ENCODE measurements at regions not wholly inside any gene's neighbourhood (a gene's known extent, or its start where the extent isn't known, plus 50 kb on each side); places are given as distances from the start of the nearest gene placed in this dataset.
"Not testable (repeated sequence)": the region's sequence is repeated elsewhere in the genome, so short reads cannot be mapped to it uniquely, and the experiment has no call there.

DNA sequence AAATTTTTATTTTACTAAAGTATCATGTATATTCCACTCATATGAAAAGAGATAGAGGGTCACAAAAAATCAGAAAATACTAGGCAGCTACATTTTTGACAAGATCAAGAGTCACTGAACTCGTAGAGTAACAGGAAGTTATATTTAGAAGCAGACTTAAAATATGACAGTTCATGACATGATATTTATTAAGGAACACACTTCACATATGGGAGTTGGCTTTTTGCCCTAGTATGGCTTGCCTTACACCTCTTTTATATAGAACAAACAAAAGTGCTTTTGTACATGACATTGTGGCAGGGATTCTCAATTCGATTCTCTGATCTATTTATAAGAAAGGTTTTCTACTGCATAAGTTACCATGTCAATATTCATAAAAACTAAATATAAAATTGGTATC, 80.1 kb upstream of the GBE1 start:
- TF ChIP-seq, protein P1, sequence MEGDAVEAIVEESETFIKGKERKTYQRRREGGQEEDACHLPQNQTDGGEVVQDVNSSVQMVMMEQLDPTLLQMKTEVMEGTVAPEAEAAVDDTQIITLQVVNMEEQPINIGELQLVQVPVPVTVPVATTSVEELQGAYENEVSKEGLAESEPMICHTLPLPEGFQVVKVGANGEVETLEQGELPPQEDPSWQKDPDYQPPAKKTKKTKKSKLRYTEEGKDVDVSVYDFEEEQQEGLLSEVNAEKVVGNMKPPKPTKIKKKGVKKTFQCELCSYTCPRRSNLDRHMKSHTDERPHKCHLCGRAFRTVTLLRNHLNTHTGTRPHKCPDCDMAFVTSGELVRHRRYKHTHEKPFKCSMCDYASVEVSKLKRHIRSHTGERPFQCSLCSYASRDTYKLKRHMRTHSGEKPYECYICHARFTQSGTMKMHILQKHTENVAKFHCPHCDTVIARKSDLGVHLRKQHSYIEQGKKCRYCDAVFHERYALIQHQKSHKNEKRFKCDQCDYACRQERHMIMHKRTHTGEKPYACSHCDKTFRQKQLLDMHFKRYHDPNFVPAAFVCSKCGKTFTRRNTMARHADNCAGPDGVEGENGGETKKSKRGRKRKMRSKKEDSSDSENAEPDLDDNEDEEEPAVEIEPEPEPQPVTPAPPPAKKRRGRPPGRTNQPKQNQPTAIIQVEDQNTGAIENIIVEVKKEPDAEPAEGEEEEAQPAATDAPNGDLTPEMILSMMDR (conservative IDR thresholded peaks at IDR 0.05; ENCODE audit: control insufficient read depth, insufficient read depth, low read depth, low read length) = no peak
- H3K4me3 ChIP-seq (ENCODE audit: control insufficient read depth, low read depth, low read length) = no peak overlapping the region

DNA sequence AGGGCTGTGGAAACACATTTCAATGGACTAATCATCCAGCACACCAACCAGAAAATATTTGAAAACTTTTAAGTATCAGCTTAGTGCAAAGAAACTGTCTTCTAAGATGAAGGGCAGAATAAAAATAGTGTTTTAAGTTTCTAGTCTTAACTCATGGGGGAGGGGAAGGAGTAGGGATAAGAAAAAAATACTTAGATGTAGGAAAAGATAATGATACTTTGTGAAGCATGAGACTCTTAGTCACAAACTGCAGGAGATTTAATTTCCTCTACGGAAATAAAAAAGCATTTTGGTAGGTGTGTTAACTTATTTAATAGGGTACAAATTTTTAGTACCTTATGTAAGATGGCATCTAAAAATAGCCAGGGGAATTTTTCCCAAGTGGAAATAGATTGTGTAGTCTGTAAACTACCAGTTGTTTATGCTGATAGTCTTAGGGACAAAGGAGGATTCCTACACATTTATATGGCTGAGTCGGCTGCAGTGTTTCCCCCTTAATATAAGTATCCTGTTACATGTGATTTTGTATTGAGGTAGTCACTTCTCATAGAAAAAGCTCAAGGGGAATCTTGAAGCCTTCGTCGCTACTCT, 78.2 kb upstream of the GBE1 start:
- TF ChIP-seq, protein P1 (conservative IDR thresholded peaks at IDR 0.05; ENCODE audit: control insufficient read depth, insufficient read depth, low read depth, low read length) = no peak
- H3K4me3 ChIP-seq (ENCODE audit: control insufficient read depth, low read depth, low read length) = no peak overlapping the region

More for the DNA sequence above, 80.1 kb upstream of the GBE1 start:
- no peak for DNase-seq (ENCODE audit: low read depth)

GRCh38 chr3:81838457-81838856, 77.0 kb upstream of the GBE1 start:
- DNase-seq (ENCODE audit: low read depth) = no peak
- TF ChIP-seq, protein P1 (conservative IDR thresholded peaks at IDR 0.05; ENCODE audit: control insufficient read depth, insufficient read depth, low read depth, low read length) = no peak
- H3K4me3 ChIP-seq (ENCODE audit: control insufficient read depth, low read depth, low read length) = no peak overlapping the region

More for the DNA sequence above, 78.2 kb upstream of the GBE1 start:
- no peak for DNase-seq (ENCODE audit: low read depth)

- no peak for DNase-seq (ENCODE audit: low read depth)
- TF ChIP-seq, protein P1 (conservative IDR thresholded peaks at IDR 0.05; ENCODE audit: control insufficient read depth, insufficient read depth, low read depth, low read length) = no peak
- no peak overlapping the region for H3K4me3 ChIP-seq (ENCODE audit: control insufficient read depth, low read depth, low read length)
Observed at GRCh38 chr3:81837071-81837593, 75.7 kb upstream of the GBE1 start.

DNA sequence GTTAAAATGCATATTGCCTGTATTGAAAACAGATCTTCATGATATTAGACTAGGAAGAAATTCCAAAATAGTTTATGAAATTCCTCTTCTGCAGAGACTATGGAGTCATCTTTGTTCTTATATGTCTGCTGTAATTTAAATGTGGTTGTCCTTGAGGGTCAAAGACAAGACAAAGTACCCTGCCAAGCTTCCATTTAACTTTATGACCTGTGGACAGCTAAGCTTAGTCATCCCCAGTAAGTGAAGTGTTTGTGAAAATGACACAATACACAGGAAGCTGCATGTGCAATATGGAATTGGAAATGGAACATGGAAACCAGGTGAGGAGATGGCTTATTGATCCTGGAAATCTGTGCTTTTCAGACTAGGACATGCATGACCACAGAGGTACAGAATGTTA, 68.5 kb upstream of the GBE1 start:
- DNase-seq (ENCODE audit: low read depth) = peak; percentile 58
- H3K4me3 ChIP-seq (ENCODE audit: control insufficient read depth, low read depth, low read length) = no peak overlapping the region
- TF ChIP-seq, protein P1 (conservative IDR thresholded peaks at IDR 0.05; ENCODE audit: control insufficient read depth, insufficient read depth, low read depth, low read length) = no peak

- DNase-seq (ENCODE audit: low read depth); H3K4me3 ChIP-seq (ENCODE audit: control insufficient read depth, low read depth, low read length): not testable (repeated sequence)
Observed at GRCh38 chr3:81829272-81829671, 67.8 kb upstream of the GBE1 start.

- H3K4me3 ChIP-seq (ENCODE audit: control insufficient read depth, low read depth, low read length) = no peak overlapping the region
- DNase-seq (ENCODE audit: low read depth) = peak; percentile 23
- TF ChIP-seq, protein P1 (conservative IDR thresholded peaks at IDR 0.05; ENCODE audit: control insufficient read depth, insufficient read depth, low read depth, low read length) = no peak
Observed at GRCh38 chr3:81823882-81824395, 62.5 kb upstream of the GBE1 start.

Data from fibroblast of mammary gland (primary cell).